GM21526 (cell line): ENCODE measurements at regions not wholly inside any gene's neighbourhood (a gene's known extent, or its start where the extent isn't known, plus 50 kb on each side); places are given as distances from the start of the nearest gene placed in this dataset.
"Not testable (repeated sequence)": the region's sequence is repeated elsewhere in the genome, so short reads cannot be mapped to it uniquely, and the experiment has no call there.

Source experiments
- ATAC-seq: cut with Tn5 transposase; IDR thresholded peaks from one replicate; pipeline ENCODE4 v1.9.1; 2021; ENCODE audit warnings: moderate library complexity; ENCODE audit not compliant: unreplicated experiment, low FRiP score

DNA sequence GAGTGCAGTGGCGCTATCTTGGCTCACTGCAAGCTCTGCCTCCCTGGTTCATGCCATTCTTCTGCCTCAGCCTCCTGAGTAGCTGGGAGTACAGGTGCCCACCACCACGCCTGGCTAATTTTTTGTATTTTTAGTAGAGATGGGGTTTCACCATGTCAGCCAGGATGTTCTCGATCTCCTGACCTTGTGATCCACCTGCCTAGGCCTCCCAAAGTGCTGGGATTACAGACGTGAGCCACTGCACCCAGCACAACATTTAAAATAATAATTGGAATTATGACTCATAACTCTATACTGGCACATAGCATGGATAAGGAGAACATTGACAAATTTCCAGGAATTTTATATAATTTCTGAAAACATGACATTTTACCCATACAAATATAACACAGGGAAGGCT lies 54.2 kb downstream of the DBET start:
- ATAC-seq = not testable (repeated sequence)

DNA sequence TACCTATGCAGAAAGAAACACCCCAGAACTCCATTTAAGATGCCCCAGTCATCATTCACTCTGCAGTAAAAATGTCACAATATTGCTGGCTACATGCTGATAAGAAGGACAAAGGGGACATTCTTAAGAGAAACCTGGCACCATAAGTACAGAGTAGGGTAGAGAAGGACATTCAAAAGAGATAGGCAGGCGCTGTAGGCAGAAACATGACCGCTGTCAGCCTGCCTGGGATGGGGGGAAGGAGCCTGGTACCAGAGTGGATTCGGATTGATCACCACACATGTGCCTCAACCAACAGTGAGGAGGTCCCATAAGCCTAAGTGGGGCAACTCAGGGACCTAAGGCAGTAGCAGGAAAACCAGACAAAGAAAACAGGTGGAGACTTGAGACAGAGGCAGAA lies 54.1 kb upstream of the DUX4 start:
- ATAC-seq = not testable (repeated sequence)

DNA sequence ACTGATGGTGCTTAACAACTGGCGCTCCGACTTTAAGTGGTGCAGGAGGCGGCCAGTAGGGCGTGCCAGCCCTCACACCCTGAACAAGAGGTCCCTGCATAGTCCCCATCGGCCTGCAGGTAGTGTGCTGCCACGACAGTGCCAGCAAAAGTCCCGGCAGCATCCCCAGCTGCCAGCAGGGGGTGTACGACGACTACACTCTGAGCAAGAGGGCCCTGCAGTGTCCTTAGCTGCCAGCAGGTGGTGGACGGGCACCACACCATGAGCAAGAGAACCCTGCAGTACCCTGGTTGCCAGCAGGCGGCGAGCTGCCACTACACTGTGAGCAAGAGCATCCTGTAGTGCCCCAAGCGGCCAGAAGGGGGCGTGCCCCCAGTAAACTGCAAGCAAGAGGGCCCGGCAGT lies 53.5 kb upstream of the DUX4 start:
- peak; percentile 56 for ATAC-seq

DNA sequence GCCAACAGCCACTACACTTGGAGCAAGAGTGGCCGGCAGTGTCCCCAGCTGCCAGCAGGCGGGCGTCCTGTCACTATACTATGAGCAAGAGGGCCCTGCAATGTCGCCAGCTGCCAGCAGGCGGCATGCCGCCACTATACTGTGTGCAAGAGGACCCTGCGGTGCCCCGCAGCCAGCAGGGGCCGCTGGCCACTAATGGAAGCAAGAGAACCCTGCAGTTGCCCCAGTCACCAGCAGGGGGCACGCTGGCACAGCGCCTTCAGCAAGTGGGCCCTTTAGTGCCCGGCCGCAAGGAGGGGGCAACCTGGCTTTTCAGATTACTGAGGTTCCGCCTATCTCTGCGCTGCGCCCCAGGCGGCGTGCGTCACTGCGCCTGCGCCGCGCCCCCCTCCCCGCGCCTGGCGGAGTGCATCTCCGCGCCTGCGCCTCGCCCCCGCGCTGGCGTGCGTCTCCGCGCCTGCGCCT lies 53.0 kb upstream of the DUX4 start:
- ATAC-seq = peak; percentile 43

DNA sequence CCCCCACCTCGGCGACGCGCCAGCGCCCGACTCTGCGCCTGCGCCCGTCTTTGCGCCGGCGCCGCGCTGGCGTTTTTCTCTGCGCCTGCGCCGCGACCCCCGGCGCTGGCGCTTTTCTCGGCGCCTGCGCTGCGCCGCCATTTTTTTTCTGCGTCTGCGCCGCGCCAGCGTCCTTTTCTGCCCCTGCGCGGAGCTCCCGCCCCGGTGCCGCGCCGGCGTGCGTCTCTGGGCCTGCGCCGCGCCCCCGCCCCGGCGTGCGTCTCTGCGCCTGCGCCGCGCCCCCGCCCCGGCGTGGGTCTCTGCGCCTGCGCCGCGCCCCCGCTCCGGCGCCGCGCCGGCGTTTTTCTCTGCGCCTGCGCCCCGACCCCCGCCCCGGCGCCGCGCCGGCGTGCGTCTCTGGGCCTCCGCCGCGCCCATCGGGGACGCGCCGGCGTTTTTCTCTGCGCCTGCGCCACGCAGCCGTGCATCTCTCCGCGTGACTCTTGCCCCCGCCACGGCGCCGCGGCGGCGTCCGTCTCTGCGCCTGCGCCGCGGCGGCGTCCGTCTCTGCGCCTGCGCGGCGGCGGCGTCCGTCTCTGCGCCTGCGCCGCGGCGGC lies 52.4 kb upstream of the DUX4 start:
- ATAC-seq = not testable (repeated sequence)

DNA sequence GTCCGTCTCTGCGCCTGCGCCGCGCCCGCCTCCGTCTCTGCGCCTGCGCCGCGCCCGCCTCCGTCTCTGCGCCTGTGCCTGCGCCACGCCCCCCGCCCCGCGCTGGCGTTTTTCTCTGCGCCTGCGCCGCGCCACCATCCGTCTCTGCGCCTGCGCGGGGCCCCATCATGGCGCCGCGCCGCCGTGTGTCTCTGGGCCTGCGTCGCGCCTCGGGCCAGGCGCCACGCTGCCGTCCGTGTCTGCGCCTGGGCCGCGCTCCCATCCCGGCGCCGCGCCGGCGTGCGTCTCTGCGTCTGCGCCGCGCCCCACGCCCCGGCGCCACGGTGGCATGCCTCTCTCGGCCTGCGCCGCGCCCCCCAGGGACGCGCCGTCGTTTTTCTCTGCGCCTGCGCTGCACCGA lies 51.8 kb upstream of the DUX4 start:
- ATAC-seq = no peak

DNA sequence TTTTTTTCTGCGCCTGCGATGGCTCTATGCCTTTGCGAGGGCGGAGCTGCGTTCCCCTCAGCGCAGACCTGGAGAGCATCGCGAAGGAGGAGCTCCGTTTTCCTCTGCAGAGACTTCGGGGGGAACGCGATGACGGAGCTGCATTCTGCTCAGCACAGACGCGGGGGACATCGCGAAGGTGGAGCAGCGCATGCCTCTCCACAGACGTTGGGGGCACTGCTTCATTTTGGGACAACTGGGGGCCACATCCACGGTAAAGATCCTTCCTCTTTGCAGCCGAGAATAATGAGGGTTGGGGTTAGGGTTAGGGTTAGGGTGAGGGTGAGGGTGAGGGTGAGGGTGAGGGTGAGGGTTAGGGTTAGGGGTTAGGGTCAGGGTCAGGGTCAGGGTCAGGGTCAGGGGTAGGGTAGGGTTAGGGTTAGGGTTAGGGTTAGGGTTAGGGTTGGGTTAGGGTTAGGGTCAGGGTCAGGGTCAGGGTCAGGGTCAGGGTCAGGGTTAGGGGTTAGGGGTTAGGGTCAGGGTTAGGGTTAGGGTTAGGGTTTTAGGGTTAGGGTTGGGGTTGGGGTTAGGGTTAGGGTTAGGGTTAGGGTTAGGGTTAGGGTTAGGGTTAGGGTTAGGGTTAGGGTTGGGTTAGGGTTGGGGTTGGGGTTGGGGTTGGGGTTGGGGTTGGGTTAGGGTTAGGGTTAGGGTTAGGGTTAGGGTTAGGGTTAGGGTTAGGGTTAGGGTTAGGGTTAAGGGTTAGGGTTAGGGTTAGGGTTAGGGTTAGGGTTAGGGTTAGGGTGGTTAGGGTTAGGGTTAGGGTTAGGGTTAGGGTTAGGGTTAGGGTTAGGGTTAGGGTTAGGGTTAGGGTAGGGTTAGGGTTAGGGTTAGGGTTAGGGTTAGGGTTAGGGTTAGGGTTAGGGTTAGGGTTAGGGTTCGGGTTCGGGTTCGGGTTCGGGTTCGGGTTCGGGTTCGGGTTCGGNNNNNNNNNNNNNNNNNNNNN lies 51.1 kb upstream of the DUX4 start:
- ATAC-seq = not testable (repeated sequence)
